SK-N-SH treated with all-trans-retinoic acid at 6 μM for 48 hours (cell line): ENCODE measurements at regions not wholly inside any gene's neighbourhood (a gene's known extent, or its start where the extent isn't known, plus 50 kb on each side); places are given as distances from the start of the nearest gene placed in this dataset.

Experiments
- ATAC-seq: fragments of 200-7000 bp; cut with Tn5 transposase; 3 replicates; pipeline ENCODE4 v1.9.1; 2020; ENCODE audit warnings: mild to moderate bottlenecking, moderate library complexity
- ARNTL ChIP-seq: fragments of 450-650 bp; formaldehyde crosslinking; IDR thresholded peaks from 2 replicates; pipeline ENCODE4 v1.5.0; 2020; ENCODE audit warnings: low read depth, mild to moderate bottlenecking, moderate library complexity, borderline replicate concordance
- BACH2 ChIP-seq: fragments of 250-450 bp; sonication (Bioruptor Pico); IDR thresholded peaks from 2 replicates; pipeline ENCODE4 v1.9.0; 2021; ENCODE audit warnings: mild to moderate bottlenecking, borderline replicate concordance
- ESRRG ChIP-seq: fragments of 250-450 bp; sonication (Bioruptor Pico); IDR thresholded peaks from 2 replicates; pipeline ENCODE4 v1.6.1; 2021; ENCODE audit warnings: mild to moderate bottlenecking
- GLIS3 ChIP-seq: fragments of 250-450 bp; sonication (Bioruptor Pico); IDR thresholded peaks from 2 replicates; pipeline ENCODE4 v1.5.0; 2020; ENCODE audit warnings: mild to moderate bottlenecking, moderate library complexity
- ISL1 ChIP-seq: fragments of 250-450 bp; sonication (Bioruptor Pico); IDR thresholded peaks from 2 replicates; pipeline ENCODE4 v2.1.2; 2022; ENCODE audit warnings: mild to moderate bottlenecking, moderate library complexity
- PPARA ChIP-seq: fragments of 250-450 bp; sonication (Bioruptor Pico); IDR thresholded peaks from 2 replicates; pipeline ENCODE4 v1.5.0; 2020; ENCODE audit warnings: mild to moderate bottlenecking, borderline replicate concordance
- RARB ChIP-seq: fragments of 250-450 bp; sonication (Bioruptor Pico); IDR thresholded peaks from 2 replicates; pipeline ENCODE4 v1.8.0; 2021; ENCODE audit warnings: mild to moderate bottlenecking, moderate library complexity
- SNAI2 ChIP-seq: fragments of 250-450 bp; sonication (Bioruptor Pico); IDR thresholded peaks from 2 replicates; pipeline ENCODE4 v1.5.0; 2020; ENCODE audit warnings: mild to moderate bottlenecking, moderate library complexity
- TCF4 ChIP-seq: fragments of 250-450 bp; sonication (Bioruptor Pico); IDR thresholded peaks from 2 replicates; pipeline ENCODE4 v1.8.0; 2021; ENCODE audit warnings: mild to moderate bottlenecking, moderate library complexity, borderline replicate concordance
- TOX ChIP-seq: fragments of 250-450 bp; sonication (Bioruptor Pico); IDR thresholded peaks from 2 replicates; pipeline ENCODE4 v1.8.0; 2021; ENCODE audit warnings: mild to moderate bottlenecking, moderate library complexity, borderline replicate concordance
- ZFP3 ChIP-seq: fragments of 250-450 bp; sonication (Bioruptor Pico); IDR thresholded peaks from 2 replicates; pipeline ENCODE4 v1.5.0; 2020; ENCODE audit warnings: mild to moderate bottlenecking, moderate library complexity
- ZNF565 ChIP-seq: fragments of 450-650 bp; formaldehyde crosslinking; conservative IDR thresholded peaks from 2 replicates; pipeline ENCODE4 v1.5.0; 2020; ENCODE audit warnings: low read depth, mild to moderate bottlenecking, moderate library complexity
- ZNF70 ChIP-seq: fragments of 450-650 bp; formaldehyde crosslinking; IDR thresholded peaks from 2 replicates; pipeline ENCODE4 v1.5.0; 2020; ENCODE audit warnings: mild to moderate bottlenecking, moderate library complexity
- ZNF8 ChIP-seq: fragments of 450-650 bp; formaldehyde crosslinking; IDR thresholded peaks from 2 replicates; pipeline ENCODE4 v1.5.0; 2020; ENCODE audit warnings: mild to moderate bottlenecking, moderate library complexity
- TF ChIP-seq, protein P1 (sequence below): fragments of 250-450 bp; sonication (Bioruptor Pico); IDR thresholded peaks from 2 replicates; pipeline ENCODE4 v1.8.0; 2020; ENCODE audit warnings: mild to moderate bottlenecking, moderate library complexity, borderline replicate concordance
- TF ChIP-seq, protein P2 (sequence below): fragments of 250-450 bp; sonication (Bioruptor Pico); IDR thresholded peaks from 2 replicates; pipeline ENCODE4 v1.5.1; 2021; ENCODE audit warnings: mild to moderate bottlenecking, moderate library complexity
- TF ChIP-seq, protein P3 (sequence below): fragments of 250-450 bp; sonication (Bioruptor Pico); IDR thresholded peaks from 2 replicates; pipeline ENCODE4 v1.5.0; 2020; ENCODE audit warnings: mild to moderate bottlenecking, moderate library complexity
- TF ChIP-seq, protein P4 (sequence below): fragments of 250-450 bp; sonication (Bioruptor Pico); IDR thresholded peaks from 2 replicates; pipeline ENCODE4 v1.5.1; 2020; ENCODE audit warnings: low read depth, mild to moderate bottlenecking, moderate library complexity
- TF ChIP-seq, protein P5 (sequence below): fragments of 250-450 bp; sonication (Bioruptor Pico); IDR thresholded peaks from 2 replicates; pipeline ENCODE4 v1.8.0; 2021; ENCODE audit warnings: low read depth, mild to moderate bottlenecking, moderate library complexity, borderline replicate concordance

DNA sequence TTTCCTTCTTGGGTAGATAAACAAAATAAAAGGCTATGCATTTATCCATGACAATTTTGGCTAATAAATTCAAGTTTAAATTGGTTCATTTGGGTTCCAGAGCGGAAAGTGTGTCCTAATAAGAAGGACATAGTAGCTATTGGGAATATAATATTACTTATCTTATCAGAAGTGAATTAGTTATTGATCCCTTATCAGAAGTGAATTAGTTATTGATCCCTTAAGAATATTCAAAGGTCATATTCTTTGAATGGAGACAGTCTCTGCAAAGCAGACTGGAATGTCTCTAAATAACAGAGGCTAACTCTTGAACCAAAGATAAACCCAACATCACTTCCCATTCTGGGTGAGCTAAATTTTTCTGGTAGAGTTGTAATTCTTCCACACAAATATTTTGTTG is 290.7 kb upstream of the BCHE start (continued):
- TF ChIP-seq, protein P1, sequence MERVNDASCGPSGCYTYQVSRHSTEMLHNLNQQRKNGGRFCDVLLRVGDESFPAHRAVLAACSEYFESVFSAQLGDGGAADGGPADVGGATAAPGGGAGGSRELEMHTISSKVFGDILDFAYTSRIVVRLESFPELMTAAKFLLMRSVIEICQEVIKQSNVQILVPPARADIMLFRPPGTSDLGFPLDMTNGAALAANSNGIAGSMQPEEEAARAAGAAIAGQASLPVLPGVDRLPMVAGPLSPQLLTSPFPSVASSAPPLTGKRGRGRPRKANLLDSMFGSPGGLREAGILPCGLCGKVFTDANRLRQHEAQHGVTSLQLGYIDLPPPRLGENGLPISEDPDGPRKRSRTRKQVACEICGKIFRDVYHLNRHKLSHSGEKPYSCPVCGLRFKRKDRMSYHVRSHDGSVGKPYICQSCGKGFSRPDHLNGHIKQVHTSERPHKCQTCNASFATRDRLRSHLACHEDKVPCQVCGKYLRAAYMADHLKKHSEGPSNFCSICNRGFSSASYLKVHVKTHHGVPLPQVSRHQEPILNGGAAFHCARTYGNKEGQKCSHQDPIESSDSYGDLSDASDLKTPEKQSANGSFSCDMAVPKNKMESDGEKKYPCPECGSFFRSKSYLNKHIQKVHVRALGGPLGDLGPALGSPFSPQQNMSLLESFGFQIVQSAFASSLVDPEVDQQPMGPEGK: no peak
- TF ChIP-seq PPARA: no peak
- no peak for TF ChIP-seq SNAI2 (CRISPR knock-in tag)
- TF ChIP-seq BACH2 (CRISPR knock-in tag): no peak
- TF ChIP-seq ISL1 (CRISPR knock-in tag): no peak

DNA sequence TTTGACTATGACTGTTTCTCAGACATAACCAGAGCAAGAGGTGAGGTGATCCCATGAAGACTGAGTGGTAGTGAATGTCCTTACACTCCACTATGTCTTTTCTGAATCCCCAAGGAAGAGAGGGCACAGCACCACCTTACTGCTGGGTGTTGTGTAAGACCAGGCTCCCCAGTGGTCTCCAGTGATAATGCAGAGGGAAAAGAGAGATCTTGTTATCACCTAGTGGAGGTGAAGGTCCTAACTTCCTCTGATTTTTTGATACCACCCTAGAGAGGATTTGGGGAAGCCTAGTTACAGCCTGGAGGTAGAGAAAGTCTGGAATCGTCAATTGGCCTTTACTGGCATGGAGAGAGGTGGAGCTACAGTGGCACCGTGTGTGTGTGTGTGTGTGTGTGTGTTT is 288.0 kb upstream of the BCHE start:
- no peak for TF ChIP-seq SNAI2 (CRISPR knock-in tag)
- TF ChIP-seq RARB (CRISPR knock-in tag): no peak
- TF ChIP-seq ZNF8 (CRISPR knock-in tag): no peak
- no peak for TF ChIP-seq TCF4
- no peak for TF ChIP-seq BACH2 (CRISPR knock-in tag)
- no peak for TF ChIP-seq ZNF70
- TF ChIP-seq, all 23 proteins: peak for 0
- ATAC-seq: no peak

DNA sequence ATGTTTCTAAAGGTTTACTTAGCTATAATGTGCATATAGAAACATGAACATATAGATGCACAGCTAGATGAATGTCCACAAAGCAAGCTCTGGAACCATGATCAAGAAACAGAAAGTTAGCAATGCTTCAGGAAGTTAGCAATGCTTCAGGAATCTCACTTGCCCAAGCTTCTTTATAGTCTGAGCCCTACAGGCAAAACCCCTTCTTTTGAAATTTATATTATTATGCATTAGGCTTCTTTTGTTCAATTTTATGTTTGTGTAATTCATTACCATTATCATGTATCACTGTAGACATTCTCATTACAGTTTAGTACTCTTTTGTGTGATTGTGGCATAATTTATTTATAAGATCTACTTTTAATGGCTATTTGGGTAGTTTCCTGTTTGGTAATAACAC is 286.4 kb upstream of the BCHE start:
- no peak for ATAC-seq
- TF ChIP-seq TCF4 (no peak), ZFP3 (CRISPR knock-in tag) (no peak), ZNF70 (no peak), GLIS3 (CRISPR knock-in tag) (no peak), ISL1 (CRISPR knock-in tag) (no peak), PPARA (no peak), ZNF565 (CRISPR knock-in tag) (no peak), RARB (CRISPR knock-in tag) (no peak), BACH2 (CRISPR knock-in tag) (no peak), ESRRG (CRISPR knock-in tag) (no peak), SNAI2 (CRISPR knock-in tag) (no peak), TOX (CRISPR knock-in tag) (no peak), ARNTL (CRISPR knock-in tag) (no peak)
- TF ChIP-seq, protein P1: no peak
- TF ChIP-seq, protein P2, sequence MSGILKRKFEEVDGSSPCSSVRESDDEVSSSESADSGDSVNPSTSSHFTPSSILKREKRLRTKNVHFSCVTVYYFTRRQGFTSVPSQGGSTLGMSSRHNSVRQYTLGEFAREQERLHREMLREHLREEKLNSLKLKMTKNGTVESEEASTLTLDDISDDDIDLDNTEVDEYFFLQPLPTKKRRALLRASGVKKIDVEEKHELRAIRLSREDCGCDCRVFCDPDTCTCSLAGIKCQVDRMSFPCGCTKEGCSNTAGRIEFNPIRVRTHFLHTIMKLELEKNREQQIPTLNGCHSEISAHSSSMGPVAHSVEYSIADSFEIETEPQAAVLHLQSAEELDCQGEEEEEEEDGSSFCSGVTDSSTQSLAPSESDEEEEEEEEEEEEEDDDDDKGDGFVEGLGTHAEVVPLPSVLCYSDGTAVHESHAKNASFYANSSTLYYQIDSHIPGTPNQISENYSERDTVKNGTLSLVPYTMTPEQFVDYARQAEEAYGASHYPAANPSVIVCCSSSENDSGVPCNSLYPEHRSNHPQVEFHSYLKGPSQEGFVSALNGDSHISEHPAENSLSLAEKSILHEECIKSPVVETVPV (CRISPR knock-in tag): no peak
- TF ChIP-seq, protein P3, sequence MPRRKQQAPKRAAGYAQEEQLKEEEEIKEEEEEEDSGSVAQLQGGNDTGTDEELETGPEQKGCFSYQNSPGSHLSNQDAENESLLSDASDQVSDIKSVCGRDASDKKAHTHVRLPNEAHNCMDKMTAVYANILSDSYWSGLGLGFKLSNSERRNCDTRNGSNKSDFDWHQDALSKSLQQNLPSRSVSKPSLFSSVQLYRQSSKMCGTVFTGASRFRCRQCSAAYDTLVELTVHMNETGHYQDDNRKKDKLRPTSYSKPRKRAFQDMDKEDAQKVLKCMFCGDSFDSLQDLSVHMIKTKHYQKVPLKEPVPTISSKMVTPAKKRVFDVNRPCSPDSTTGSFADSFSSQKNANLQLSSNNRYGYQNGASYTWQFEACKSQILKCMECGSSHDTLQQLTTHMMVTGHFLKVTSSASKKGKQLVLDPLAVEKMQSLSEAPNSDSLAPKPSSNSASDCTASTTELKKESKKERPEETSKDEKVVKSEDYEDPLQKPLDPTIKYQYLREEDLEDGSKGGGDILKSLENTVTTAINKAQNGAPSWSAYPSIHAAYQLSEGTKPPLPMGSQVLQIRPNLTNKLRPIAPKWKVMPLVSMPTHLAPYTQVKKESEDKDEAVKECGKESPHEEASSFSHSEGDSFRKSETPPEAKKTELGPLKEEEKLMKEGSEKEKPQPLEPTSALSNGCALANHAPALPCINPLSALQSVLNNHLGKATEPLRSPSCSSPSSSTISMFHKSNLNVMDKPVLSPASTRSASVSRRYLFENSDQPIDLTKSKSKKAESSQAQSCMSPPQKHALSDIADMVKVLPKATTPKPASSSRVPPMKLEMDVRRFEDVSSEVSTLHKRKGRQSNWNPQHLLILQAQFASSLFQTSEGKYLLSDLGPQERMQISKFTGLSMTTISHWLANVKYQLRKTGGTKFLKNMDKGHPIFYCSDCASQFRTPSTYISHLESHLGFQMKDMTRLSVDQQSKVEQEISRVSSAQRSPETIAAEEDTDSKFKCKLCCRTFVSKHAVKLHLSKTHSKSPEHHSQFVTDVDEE: no peak
- TF ChIP-seq, protein P4, sequence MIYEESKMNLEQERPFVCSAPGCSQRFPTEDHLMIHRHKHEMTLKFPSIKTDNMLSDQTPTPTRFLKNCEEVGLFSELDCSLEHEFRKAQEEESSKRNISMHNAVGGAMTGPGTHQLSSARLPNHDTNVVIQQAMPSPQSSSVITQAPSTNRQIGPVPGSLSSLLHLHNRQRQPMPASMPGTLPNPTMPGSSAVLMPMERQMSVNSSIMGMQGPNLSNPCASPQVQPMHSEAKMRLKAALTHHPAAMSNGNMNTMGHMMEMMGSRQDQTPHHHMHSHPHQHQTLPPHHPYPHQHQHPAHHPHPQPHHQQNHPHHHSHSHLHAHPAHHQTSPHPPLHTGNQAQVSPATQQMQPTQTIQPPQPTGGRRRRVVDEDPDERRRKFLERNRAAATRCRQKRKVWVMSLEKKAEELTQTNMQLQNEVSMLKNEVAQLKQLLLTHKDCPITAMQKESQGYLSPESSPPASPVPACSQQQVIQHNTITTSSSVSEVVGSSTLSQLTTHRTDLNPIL (CRISPR knock-in tag): no peak
- TF ChIP-seq, protein P5, sequence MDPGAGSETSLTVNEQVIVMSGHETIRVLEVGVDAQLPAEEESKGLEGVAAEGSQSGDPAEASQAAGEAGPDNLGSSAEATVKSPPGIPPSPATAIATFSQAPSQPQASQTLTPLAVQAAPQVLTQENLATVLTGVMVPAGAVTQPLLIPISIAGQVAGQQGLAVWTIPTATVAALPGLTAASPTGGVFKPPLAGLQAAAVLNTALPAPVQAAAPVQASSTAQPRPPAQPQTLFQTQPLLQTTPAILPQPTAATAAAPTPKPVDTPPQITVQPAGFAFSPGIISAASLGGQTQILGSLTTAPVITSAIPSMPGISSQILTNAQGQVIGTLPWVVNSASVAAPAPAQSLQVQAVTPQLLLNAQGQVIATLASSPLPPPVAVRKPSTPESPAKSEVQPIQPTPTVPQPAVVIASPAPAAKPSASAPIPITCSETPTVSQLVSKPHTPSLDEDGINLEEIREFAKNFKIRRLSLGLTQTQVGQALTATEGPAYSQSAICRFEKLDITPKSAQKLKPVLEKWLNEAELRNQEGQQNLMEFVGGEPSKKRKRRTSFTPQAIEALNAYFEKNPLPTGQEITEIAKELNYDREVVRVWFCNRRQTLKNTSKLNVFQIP (CRISPR knock-in tag): no peak
